ENCODE measurements at regions not wholly inside any gene's neighbourhood (a gene's known extent, or its start where the extent isn't known, plus 50 kb on each side); places are given as distances from the start of the nearest gene placed in this dataset.

DNA sequence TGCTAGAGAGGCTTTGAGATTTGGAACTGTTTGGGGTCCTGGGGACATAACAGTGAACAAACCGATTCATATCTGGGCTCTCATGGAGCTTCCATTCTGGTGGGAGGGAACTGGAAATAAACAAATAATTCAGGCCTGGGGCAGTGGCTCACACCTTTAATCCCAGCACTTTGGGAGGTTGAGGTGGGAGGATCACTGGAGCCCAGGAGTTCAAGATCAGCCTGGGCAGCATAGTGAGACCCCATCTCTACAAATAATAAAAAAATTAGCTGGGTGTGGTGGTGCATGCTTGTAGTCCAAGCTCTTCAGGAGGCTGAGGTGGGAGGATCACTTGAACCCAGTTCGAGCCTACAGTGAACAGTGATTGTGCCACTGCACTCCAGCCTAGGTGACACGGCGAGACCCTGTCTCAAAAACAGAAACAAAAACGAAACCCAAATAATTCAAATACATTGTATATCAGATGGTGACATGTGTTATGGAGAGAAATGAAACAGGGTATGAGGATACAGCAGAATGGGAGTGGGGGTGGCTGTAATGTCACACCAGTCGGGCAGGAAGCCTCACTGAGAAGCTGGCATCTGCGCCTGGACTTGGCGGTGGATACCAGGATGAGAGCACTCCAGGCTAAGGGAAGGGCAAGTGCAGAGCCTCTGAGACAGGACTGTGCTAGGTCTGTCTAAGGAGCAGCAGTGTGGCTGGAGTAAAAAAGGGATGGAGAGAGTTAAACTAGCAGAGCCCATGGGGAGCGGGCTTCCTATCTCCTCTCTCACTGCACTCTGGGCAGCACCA lies 131.1 kb upstream of the ZNF536 start:
- Mint-ChIP-seq H3K27me3 (ENCODE audit: unreplicated experiment) (no peaks in the 10 kb centered on the region), H3K4me3 (ENCODE audit: low read depth, unreplicated experiment) (no peak overlapping the region), H3K4me1 (ENCODE audit: low read depth, unreplicated experiment) (no peaks in the 10 kb centered on the region), H3K9me3 (ENCODE audit: low read depth, unreplicated experiment) (peaks cover 2% of the 10 kb centered on the region), H3K36me3 (ENCODE audit: insufficient read depth, unreplicated experiment) (no peaks in the 10 kb centered on the region), H3K27ac (ENCODE audit: unreplicated experiment) (no peak overlapping the region)
- no TSS peak for BruUV-seq (replicated peaks)
- intact Hi-C loops (cut with micrococcal nuclease; ENCODE audit: unreplicated experiment), result no loop called here
- TF ChIP-seq, protein P1, sequence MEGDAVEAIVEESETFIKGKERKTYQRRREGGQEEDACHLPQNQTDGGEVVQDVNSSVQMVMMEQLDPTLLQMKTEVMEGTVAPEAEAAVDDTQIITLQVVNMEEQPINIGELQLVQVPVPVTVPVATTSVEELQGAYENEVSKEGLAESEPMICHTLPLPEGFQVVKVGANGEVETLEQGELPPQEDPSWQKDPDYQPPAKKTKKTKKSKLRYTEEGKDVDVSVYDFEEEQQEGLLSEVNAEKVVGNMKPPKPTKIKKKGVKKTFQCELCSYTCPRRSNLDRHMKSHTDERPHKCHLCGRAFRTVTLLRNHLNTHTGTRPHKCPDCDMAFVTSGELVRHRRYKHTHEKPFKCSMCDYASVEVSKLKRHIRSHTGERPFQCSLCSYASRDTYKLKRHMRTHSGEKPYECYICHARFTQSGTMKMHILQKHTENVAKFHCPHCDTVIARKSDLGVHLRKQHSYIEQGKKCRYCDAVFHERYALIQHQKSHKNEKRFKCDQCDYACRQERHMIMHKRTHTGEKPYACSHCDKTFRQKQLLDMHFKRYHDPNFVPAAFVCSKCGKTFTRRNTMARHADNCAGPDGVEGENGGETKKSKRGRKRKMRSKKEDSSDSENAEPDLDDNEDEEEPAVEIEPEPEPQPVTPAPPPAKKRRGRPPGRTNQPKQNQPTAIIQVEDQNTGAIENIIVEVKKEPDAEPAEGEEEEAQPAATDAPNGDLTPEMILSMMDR (IDR thresholded peaks at IDR 0.05; ENCODE audit: unreplicated experiment), result no peak
- no peak for DNase-seq
- CTCF ChIA-PET, result no interaction called here

DNA sequence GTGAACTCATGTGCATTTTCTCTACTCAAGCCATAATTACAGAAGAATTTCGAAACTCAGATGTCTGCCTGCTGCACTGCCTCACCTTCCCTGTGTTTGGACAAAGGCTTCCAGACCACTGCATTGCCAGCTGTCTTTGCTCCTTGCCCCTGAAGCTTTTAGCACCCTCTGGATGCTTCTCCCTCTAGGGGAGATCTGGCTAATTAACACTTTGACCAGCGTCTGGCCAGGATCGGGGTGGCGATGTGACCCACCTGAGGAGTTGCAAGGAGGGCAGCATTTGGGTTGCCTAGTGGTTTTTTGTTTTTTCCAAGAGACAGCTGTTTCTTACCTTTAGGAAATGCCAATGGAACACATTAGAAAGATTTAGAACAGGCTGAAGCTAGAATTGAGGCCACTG lies 127.7 kb upstream of the ZNF536 start:
- TF ChIP-seq, protein P1 (IDR thresholded peaks at IDR 0.05; ENCODE audit: unreplicated experiment), result no peak
- Mint-ChIP-seq H3K4me3 (ENCODE audit: low read depth, unreplicated experiment) (no peak overlapping the region), H3K9me3 (ENCODE audit: low read depth, unreplicated experiment) (peaks cover 2% of the 10 kb centered on the region), H3K27me3 (ENCODE audit: unreplicated experiment) (no peaks in the 10 kb centered on the region), H3K36me3 (ENCODE audit: insufficient read depth, unreplicated experiment) (no peaks in the 10 kb centered on the region), H3K27ac (ENCODE audit: unreplicated experiment) (no peak overlapping the region), H3K4me1 (ENCODE audit: low read depth, unreplicated experiment) (no peaks in the 10 kb centered on the region)
- CTCF ChIA-PET, result interaction anchor here (0.5 kb wide), 1 partner anchor 63 kb away, joined by 4 read pairs; no protein-coding TSS in a partner anchor
- DNase-seq, result no peak
- no TSS peak for BruUV-seq (replicated peaks)
- intact Hi-C loops (cut with micrococcal nuclease; ENCODE audit: unreplicated experiment), result no loop called here

DNA sequence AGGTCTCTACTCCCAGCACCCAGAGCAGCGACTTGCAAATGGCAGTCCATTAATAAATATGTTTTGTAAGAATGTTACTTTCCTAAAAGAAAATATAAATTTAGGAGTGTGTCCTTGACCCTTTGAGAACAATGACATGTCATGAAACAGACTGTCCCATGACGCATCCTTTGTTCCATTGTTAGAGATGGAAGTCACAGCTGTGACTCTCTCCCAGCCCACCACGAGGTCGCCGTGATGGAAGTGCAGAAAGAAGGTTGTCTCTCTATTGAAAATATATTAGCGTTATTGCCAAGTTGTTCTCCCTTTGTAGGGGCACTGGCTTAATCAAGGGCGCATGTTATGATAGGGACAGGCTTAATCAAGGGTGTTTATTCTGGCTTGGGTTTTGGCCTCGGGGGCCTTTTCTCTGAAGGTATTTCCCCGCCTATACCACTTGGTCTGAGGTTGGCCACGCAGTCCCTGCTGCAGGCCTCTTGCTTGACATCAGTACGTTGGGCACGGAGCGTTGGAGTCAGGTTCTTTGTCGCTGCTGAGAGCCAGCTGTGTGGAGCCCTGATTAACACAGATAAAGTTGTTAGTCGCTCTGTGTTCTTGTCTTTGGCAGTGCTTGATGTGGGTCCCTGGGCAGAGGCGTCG lies 126.7 kb upstream of the ZNF536 start:
- intact Hi-C loops (cut with micrococcal nuclease; ENCODE audit: unreplicated experiment), result no loop called here
- no peaks in the 10 kb centered on the region for H3K36me3 Mint-ChIP-seq (ENCODE audit: insufficient read depth, unreplicated experiment)
- no TSS peak for BruUV-seq (replicated peaks)
- TF ChIP-seq, protein P1 (IDR thresholded peaks at IDR 0.05; ENCODE audit: unreplicated experiment), result no peak
- no peaks in the 10 kb centered on the region for H3K27me3 Mint-ChIP-seq (ENCODE audit: unreplicated experiment)
- H3K27ac Mint-ChIP-seq (ENCODE audit: unreplicated experiment), result no peak overlapping the region
- DNase-seq, result no peak
- peaks cover under 1% of the 10 kb centered on the region for H3K9me3 Mint-ChIP-seq (ENCODE audit: low read depth, unreplicated experiment)
- CTCF ChIA-PET, result no interaction called here
- H3K4me1 Mint-ChIP-seq (ENCODE audit: low read depth, unreplicated experiment), result no peaks in the 10 kb centered on the region
- no peak overlapping the region for H3K4me3 Mint-ChIP-seq (ENCODE audit: low read depth, unreplicated experiment)

DNA sequence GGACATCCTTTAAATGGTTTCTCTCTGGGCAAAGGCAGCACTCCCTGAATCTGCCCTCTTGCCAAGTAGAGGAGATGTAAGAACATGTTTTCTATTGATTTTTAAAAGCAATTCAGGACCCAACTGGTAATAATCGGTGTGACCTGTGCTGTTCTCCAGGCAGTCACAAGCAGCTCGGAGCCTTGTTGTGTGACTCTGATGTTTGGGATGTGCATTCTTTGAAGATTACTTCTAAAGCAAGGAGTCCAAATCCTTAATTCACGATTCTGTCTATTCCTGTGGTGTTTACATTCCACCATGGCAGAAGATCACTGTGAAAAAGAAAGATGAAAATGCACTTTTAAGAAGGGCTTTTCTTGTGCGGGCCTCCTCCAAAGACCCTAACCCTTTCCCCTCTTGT lies 122.3 kb upstream of the ZNF536 start:
- Mint-ChIP-seq H3K4me1 (ENCODE audit: low read depth, unreplicated experiment) (no peaks in the 10 kb centered on the region), H3K27me3 (ENCODE audit: unreplicated experiment) (no peaks in the 10 kb centered on the region), H3K4me3 (ENCODE audit: low read depth, unreplicated experiment) (no peak overlapping the region), H3K27ac (ENCODE audit: unreplicated experiment) (no peak overlapping the region), H3K9me3 (ENCODE audit: low read depth, unreplicated experiment) (no peaks in the 10 kb centered on the region), H3K36me3 (ENCODE audit: insufficient read depth, unreplicated experiment) (no peaks in the 10 kb centered on the region)
- no peak for DNase-seq
- CTCF ChIA-PET, result no interaction called here
- BruUV-seq (replicated peaks), result no TSS peak
- intact Hi-C loops (cut with micrococcal nuclease; ENCODE audit: unreplicated experiment), result no loop called here
- TF ChIP-seq, protein P1 (IDR thresholded peaks at IDR 0.05; ENCODE audit: unreplicated experiment), result no peak

All from Calu3 (cell line).